ENCODE measurements at regions not wholly inside any gene's neighbourhood (a gene's known extent, or its start where the extent isn't known, plus 50 kb on each side); places are given as distances from the start of the nearest gene placed in this dataset.

GRCh38 chr3:194930377-194931204 lies 244.9 kb downstream of the FAM43A start:
- TF ChIP-seq EP300 (IDR thresholded peaks at IDR 0.05; ENCODE audit: low read depth): no peak
- TF ChIP-seq POLR2AphosphoS5 (IDR thresholded peaks at IDR 0.05): peak in 2 of 3 donors; percentile 25 to 28
- TF ChIP-seq POLR2A (IDR thresholded peaks at IDR 0.05): no peak
- no peak for TF ChIP-seq CTCF (IDR thresholded peaks at IDR 0.05)
- Histone ChIP-seq H3K27ac (peak overlapping the region in 2 of 4 donors; percentile 1 to 14), H3K27me3 (no peaks in the 10 kb centered on the region), H3K9me3 (no peaks in the 10 kb centered on the region), H3K4me3 (no peak overlapping the region), H3K36me3 (no peaks in the 10 kb centered on the region), H3K4me1 (peaks cover 0 to 8% (median 0%) of the 10 kb centered on the region in 4 donors)
- 69 to 72% methylated on average over 5 to 9 of the region's 9 CpGs for WGBS, 2 donors (ENCODE audit: low coverage in 1 of 2)
- intact Hi-C loops (cut with DNase I; ENCODE audit: low total_unique reads) (no loop called here), in situ Hi-C loops (cut with MboI; ENCODE audit: low pct_ligation_motif_present in 1 of 4, low pct_unique_long_range_greater_than_20kb in 1 of 4, low sequenced_read_pairs in 3 of 4) (no loop called here)
- DNase-seq: no peak

- intact Hi-C loops (cut with DNase I; ENCODE audit: low total_unique reads) (no loop called here), in situ Hi-C loops (cut with MboI; ENCODE audit: low pct_ligation_motif_present in 1 of 4, low pct_unique_long_range_greater_than_20kb in 1 of 4, low sequenced_read_pairs in 3 of 4) (no loop called here)
- Histone ChIP-seq H3K27me3 (no peaks in the 10 kb centered on the region), H3K4me1 (peaks cover 0 to 8% (median 0%) of the 10 kb centered on the region in 4 donors), H3K27ac (peak overlapping the region in 2 of 4 donors; percentile 8 to 25), H3K9me3 (no peaks in the 10 kb centered on the region), H3K36me3 (no peaks in the 10 kb centered on the region), H3K4me3 (no peak overlapping the region)
- 74 to 75% methylated on average over 4 of the region's 4 CpGs for WGBS, 2 donors (ENCODE audit: low coverage in 1 of 2)
- TF ChIP-seq POLR2A (IDR thresholded peaks at IDR 0.05) (no peak), POLR2AphosphoS5 (IDR thresholded peaks at IDR 0.05) (no peak), CTCF (IDR thresholded peaks at IDR 0.05) (no peak), EP300 (IDR thresholded peaks at IDR 0.05; ENCODE audit: low read depth) (no peak)
- DNase-seq: no peak
Observed at GRCh38 chr3:194931347-194931746, 245.7 kb downstream of the FAM43A start.

DNA sequence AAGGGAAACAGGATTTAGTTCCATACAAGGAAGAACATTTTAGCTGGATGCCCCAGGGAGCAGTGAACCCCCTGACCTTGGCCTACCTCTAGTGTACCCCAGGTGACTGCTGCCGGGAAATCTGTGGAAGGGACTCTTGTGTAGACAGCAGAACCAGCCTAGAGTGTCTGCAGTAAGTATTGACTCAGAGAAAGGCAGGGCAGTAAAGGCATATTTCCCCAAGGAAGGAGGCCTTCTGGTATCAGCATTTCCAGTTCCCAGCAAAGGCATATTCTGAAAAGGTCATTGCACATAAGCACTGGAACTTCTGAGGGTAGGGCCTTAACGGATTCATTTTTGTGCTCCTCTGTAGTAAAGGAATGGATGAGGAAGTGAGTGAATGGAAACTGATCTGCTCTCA lies 246.2 kb downstream of the FAM43A start:
- Histone ChIP-seq H3K9me3 (no peaks in the 10 kb centered on the region), H3K27ac (peak overlapping the region in 1 of 4 donors; percentile 8), H3K27me3 (no peaks in the 10 kb centered on the region), H3K36me3 (no peaks in the 10 kb centered on the region), H3K4me3 (no peak overlapping the region), H3K4me1 (peaks cover 0 to 8% (median 0%) of the 10 kb centered on the region in 4 donors)
- no peak for DNase-seq
- TF ChIP-seq POLR2AphosphoS5 (IDR thresholded peaks at IDR 0.05): no peak
- no peak for TF ChIP-seq CTCF (IDR thresholded peaks at IDR 0.05)
- no peak for TF ChIP-seq EP300 (IDR thresholded peaks at IDR 0.05; ENCODE audit: low read depth)
- TF ChIP-seq POLR2A (IDR thresholded peaks at IDR 0.05): no peak
- in situ Hi-C loops (cut with MboI; ENCODE audit: low pct_ligation_motif_present in 1 of 4, low pct_unique_long_range_greater_than_20kb in 1 of 4, low sequenced_read_pairs in 3 of 4) (no loop called here), intact Hi-C loops (cut with DNase I; ENCODE audit: low total_unique reads) (no loop called here)
- WGBS, 2 donors (ENCODE audit: low coverage in 1 of 2): 88 to 100% methylated on average over 1 to 2 of the region's 2 CpGs

DNA sequence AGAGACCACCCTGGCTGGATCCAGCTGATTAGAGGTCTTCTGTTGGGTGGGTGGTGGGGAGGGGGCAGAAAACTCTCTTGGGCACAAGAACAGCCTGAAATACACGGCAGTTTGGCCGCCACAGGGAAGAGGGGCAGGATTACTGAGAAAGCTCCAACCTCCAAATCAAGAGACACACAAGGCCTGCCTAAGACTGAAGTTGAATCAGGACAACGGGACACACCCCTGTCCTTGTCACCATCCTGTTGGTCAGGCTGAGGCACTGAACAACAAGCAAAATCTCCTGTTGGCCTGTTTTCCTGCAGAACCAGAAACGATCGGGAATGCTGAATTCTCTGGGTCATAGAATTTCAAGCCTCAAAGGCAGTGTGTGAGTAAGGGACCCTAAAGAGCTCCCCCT lies 247.8 kb downstream of the FAM43A start:
- in situ Hi-C loops (cut with MboI; ENCODE audit: low pct_ligation_motif_present in 1 of 4, low pct_unique_long_range_greater_than_20kb in 1 of 4, low sequenced_read_pairs in 3 of 4): no loop called here
- no peak overlapping the region for H3K27ac ChIP-seq
- H3K36me3 ChIP-seq: no peaks in the 10 kb centered on the region
- intact Hi-C loops (cut with DNase I; ENCODE audit: low total_unique reads): no loop called here
- WGBS, 2 donors (ENCODE audit: low coverage in 1 of 2): 85 to 92% methylated on average over 2 to 5 of the region's 5 CpGs
- H3K4me1 ChIP-seq: peaks cover 0 to 8% (median 0%) of the 10 kb centered on the region in 4 donors
- H3K4me3 ChIP-seq: no peak overlapping the region
- H3K27me3 ChIP-seq: no peaks in the 10 kb centered on the region
- no peak for TF ChIP-seq POLR2AphosphoS5 (IDR thresholded peaks at IDR 0.05)
- no peak for TF ChIP-seq CTCF (IDR thresholded peaks at IDR 0.05)
- no peak for TF ChIP-seq POLR2A (IDR thresholded peaks at IDR 0.05)
- TF ChIP-seq EP300 (IDR thresholded peaks at IDR 0.05; ENCODE audit: low read depth): no peak
- DNase-seq: no peak
- H3K9me3 ChIP-seq: no peaks in the 10 kb centered on the region

All from transverse colon (tissue), 4 donors.